IMR-90 (cell line): ENCODE measurements at regions not wholly inside any gene's neighbourhood (a gene's known extent, or its start where the extent isn't known, plus 50 kb on each side); places are given as distances from the start of the nearest gene placed in this dataset.

ENCODE experiments used
- BHLHE40 ChIP-seq: fragments of 150-350 bp; IDR thresholded peaks from 2 replicates; pipeline ENCODE4 v1.6.1; 2016; ENCODE audit warnings: mild to moderate bottlenecking, low read depth, low read length
- CHD1 ChIP-seq: IDR thresholded peaks from 2 replicates; pipeline ENCODE4 v1.6.1; 2012; ENCODE audit warnings: low read depth, low read length, improper control_type of control experiment
- CTCF ChIP-seq: conservative IDR thresholded peaks from 2 replicates; pipeline ENCODE4 v1.5.1; 2012; ENCODE audit warnings: mild to moderate bottlenecking, low read depth, low read length, improper control_type of control experiment
- MAFK ChIP-seq: IDR thresholded peaks from 2 replicates; pipeline ENCODE4 v1.6.1; 2012; ENCODE audit warnings: low read depth, low read length, improper control_type of control experiment
- MXI1 ChIP-seq: IDR thresholded peaks from 2 replicates; pipeline ENCODE4 v1.6.1; 2012; ENCODE audit warnings: low read depth, mild to moderate bottlenecking, low read length, moderate library complexity, borderline replicate concordance
- POLR2A ChIP-seq: IDR thresholded peaks from 2 replicates; pipeline ENCODE4 v1.6.1; 2012; ENCODE audit warnings: mild to moderate bottlenecking, low read depth, low read length
- RAD21 ChIP-seq: IDR thresholded peaks from 2 replicates; pipeline ENCODE4 v1.6.1; 2012; ENCODE audit warnings: low read length, improper control_type of control experiment
- USF2 ChIP-seq: fragments of 150-350 bp; IDR thresholded peaks from 2 replicates; pipeline ENCODE4 v1.6.1; 2017; ENCODE audit warnings: mild to moderate bottlenecking, antibody characterized with exemption, low read length, low read depth
- TF ChIP-seq, protein P1 (sequence below): fragments of 150-350 bp; IDR thresholded peaks from 2 replicates; pipeline ENCODE4 v1.6.1; 2016; ENCODE audit warnings: low read depth, mild to moderate bottlenecking, low read length, moderate library complexity, borderline replicate concordance

DNA sequence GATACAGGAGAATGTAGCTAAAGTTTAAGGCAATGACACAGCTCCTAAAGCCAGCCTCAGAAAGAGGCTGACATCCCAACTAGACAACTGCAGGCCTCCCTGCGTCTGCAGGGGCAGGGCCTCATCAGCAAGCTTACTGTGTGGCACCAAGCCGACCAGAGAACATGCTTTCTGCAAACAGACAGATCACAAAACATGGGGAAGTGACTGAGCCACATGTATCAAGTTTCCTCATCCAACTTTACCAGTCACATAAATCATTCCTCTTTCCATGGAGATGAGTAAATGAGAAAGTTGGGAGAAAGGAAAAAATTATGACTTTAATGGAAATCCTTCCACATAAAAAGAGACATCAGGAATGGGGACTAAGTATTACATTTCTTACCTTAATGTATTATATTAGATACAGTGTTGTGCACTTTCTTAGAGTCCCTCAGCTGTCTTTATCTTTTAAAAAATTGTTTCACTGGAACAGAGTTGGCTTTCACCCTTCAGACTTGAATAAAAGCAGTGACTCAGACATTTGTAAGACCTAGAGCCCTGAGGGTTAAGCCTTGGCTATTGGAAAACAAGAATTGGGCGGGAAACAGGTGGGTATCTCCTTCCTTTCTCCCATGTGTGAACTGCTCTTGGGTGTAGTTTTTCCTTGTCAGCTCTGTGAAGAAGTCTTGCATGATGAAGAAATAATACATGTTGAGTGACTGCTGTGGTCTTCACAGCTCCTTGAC, 305.7 kb upstream of the SNX7 start:
- TF ChIP-seq CTCF: no peak
- TF ChIP-seq MXI1: no peak
- TF ChIP-seq BHLHE40: no peak
- TF ChIP-seq POLR2A: no peak
- no peak for TF ChIP-seq CHD1
- TF ChIP-seq RAD21: no peak
- TF ChIP-seq, protein P1, sequence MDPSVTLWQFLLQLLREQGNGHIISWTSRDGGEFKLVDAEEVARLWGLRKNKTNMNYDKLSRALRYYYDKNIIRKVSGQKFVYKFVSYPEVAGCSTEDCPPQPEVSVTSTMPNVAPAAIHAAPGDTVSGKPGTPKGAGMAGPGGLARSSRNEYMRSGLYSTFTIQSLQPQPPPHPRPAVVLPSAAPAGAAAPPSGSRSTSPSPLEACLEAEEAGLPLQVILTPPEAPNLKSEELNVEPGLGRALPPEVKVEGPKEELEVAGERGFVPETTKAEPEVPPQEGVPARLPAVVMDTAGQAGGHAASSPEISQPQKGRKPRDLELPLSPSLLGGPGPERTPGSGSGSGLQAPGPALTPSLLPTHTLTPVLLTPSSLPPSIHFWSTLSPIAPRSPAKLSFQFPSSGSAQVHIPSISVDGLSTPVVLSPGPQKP: no peak
- no peak for TF ChIP-seq USF2
- TF ChIP-seq MAFK: no peak
